Hindlimb muscle (tissue), 1 donor: ENCODE measurements at regions not wholly inside any gene's neighbourhood (a gene's known extent, or its start where the extent isn't known, plus 50 kb on each side); places are given as distances from the start of the nearest gene placed in this dataset.
A peak's percentile ranks its signal among the peaks of the same experiment; 100 is the strongest.
"Not testable (repeated sequence)": the region's sequence is repeated elsewhere in the genome, so short reads cannot be mapped to it uniquely, and the experiment has no call there.

ENCODE experiments used
- DNase-seq: peaks from one replicate; pipeline ENCODE4 v3.0.0-alpha.2; 2013

DNA sequence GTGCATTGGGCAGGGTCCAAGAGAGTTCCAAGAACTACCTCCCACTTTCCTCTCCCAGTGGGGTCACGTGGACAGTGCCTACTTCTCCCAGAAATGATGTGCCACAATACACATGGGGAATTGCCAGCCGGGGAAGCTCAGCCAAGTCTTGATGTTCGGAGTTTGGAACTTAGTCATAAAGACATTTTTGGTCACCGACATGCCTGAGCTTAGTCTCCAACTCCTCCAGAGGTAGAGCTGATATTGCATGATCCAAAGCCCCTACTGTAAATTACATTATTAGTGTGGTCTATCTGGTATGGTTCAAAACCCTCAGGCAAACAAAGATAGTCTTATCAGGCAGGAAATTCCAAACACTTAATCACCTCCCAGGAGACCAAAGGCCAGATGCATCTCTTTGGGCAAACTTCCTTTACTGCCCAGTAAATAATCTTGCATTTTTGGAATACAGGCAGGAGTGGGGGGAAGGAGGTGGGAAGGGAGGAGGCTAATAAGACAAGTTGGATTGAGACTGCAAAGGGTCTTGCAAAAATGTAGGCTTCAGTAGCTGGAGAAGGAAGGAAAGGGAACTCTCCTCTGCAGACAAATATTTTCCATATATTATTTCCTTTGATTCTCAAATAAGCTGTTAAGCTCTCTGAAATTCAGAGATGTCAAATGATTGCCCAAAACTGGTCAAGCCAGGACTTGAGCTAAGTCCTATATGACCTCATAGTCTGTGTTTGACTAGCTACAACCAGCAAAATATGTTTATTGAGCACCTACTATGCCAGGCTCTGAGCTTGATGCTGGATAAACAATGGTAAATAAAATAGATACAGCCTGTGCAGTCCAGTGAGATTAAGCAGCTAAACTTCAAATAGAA, 99.4 kb downstream of the DRD1 start:
- DNase-seq: no peak

DNA sequence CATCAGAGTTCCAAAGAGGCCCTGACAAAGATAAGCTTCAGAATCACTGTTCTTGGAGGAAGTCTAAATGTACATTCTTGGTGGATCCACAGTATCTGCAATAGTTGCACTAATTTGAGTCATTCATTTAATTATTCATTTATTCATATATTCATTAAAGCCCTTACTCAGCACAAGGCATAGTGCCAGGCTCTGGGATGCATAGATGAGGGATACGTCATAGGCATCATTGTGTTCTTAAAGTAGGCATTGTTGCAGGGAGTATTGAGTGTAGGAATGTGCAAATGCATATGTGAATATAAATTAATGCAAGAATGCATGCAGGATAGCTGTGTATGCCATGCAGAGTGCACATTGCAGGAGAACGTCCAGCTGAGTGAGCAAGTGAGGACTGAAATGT, 100.7 kb downstream of the DRD1 start:
- no peak for DNase-seq

DNA sequence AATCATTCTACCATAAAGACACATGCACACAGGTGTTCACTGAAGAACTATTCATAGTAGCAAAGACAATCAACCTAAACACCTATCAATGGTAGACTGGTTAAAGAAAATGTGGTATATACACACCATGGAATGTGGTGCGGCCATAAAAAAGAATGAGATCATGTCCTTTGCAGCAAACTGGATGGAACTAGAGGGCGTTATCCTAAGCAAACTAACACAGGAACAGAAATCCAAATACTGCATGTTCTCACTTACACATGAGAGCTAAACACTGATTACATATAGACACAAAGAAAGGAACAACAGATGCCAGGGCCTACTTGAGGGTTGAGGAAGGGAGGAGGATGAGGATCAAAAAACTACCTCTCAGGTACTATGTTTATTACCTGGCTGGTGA, 103.8 kb downstream of the DRD1 start:
- no peak for DNase-seq

GRCh38 chr5:175337680-175338079, 106.3 kb downstream of the DRD1 start:
- DNase-seq: no peak

DNA sequence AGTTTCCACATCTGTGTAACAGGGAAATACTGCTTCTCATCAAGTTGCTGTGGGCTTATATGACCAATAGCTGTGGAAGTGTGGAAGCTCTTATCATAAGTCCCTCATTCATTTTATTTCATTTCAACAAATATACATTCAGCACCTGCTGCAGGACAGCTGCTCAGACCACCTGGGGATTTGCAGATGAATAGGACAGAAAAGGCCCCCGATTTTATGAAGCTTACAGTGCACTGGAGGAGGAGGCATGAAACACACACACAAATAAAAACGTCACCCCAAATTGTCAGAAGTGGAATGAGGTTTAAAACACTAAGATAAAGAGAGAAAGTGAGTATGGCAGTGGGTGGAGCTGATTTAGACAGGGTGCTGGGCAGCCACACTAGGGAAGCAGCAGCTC, 107.2 kb downstream of the DRD1 start:
- no peak for DNase-seq

DNA sequence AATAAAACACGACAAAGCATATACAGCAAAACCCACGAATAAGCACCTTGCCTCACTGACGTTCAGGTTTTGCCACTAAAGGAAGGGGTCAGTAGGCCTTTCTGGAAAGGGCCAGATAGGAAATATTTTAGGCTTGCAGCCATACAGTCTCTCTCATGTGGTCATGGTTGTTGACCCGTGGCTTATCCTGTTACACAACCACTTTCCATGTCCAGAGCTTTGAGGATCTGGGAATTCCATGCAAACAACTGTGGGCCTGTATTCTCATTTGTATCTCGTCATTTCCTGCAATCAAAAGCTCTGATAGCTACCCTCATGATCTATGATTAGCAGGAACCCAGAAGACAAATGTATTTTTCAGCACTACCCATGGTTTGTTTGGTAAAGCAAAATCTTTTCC, 108.3 kb downstream of the DRD1 start:
- no peak for DNase-seq

DNA sequence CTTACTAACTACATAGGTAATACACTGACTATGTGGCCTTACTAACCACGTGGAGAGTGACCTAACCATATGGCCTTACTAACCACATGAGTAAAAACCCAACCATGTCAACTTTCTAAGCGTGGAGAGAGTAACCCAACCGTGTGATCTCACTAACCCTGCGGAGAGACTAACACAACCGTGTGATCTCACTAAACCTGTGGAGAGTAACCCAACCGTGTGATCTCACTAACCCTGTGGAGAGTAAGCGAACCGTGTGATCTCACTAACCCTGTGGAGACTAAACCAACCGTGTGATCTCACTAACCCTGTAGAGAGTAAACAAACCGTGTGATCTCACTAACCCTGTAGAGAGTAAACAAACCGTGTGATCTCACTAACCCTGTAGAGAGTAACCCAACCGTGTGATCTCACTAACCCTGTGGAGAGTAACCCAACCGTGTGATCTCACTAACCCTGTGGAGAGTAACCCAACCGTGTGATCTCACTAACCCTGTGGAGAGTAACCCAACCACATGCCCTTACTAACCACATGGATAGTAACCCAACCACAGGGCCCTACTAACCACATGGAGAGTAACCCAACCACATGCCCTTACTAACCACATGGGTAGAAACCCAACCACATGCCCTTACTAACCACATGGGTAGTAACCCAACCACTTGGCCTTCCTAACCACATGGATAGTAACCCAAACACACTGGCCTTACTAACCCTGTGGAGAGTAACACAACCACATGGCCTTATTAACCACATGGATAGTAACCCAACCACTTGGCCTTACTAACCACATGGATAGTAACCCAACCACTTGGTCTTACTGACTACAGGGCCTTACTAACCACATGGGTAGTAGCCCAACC, 112.6 kb downstream of the DRD1 start:
- not testable (repeated sequence) for DNase-seq

DNA sequence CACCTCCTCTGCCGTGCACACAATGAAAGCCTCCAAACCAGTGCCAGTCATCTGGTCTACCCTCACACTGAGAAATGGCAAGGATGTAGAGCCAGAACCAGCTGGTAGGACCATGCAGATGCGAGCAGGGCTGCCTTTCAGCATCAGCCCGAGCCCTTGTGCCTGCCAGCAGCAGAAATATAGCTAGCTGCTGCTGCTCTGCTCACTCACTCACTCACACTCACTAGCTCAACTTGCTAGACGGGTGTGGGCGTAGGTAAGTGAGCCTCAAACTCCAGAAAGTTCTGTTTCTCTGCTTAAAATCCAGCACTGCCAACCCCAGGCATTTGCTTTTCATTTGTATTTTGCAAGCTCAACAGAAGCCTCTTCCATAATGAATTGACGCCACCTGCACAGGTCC, 114.0 kb downstream of the DRD1 start:
- DNase-seq: no peak

DNA sequence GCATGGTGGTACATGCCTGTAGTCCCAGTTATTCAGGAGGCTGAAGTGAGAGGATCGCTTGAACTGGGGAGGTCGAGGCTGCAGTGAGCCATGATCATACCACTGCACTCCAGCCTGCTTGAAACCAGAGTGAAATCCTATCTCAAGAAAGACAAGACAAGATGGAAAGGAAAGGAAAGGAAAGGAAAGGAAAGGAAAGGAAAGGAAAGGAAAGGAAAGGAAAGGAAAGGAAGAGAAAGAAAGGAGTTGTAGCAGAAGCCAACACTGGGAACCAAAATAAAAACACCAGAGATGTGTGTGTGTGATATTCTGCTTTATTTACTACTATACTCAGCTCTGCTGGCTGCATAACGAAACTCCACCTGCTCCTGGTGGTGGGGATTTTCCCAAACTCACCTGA, 115.3 kb downstream of the DRD1 start:
- DNase-seq: no peak

GRCh38 chr5:175328176-175328575, 115.8 kb downstream of the DRD1 start:
- DNase-seq: no peak

GRCh38 chr5:175325681-175326080, 118.3 kb downstream of the DRD1 start:
- DNase-seq: no peak

DNA sequence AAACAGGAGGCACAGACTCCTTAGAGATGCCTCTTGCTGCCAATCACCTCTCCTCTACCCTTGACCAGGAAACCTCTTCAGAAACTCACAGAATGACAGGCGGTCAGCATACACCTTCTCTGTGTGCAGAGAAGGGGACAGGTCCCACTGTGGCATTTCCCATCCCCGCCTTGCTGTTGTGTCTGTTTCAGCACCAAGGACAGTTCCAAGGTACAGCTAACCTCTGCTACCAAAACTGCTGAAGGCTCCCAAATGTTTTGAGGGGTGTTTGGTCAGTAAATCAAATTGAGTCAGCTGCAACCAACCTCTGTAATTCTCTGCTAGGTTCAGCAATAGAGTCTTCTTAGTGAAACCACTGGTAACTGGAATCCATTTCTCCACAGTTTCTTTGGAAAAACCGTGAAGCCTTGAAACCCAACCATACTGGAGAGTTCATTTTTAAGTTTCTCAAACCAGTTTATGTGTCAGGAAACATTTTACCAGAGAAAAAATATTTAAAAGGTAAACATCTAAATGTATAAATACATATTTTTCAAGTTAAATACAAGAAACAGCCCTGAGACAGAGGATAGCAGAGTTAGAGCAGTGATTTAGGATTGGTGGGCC, 122.0 kb downstream of the DRD1 start:
- DNase-seq: peak; percentile 32

DNA sequence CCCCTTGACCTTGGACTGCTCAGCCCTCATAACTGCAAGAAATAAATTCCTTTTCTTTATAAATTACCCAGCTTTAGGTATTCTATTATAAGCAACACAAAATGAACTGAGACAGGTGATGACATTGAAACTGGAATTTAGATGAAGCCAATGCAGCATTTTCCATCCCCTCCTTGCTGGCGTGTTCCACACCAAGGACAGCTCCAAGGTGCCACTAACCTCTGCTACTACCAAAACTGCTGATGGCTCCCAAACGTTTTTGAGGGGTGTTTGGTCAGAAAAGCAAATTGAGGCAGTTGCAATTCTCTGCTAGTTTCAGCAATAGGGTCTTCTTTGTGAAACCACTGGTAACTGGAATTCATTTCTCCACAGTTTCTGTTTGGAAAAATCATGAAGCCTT, 124.8 kb downstream of the DRD1 start:
- DNase-seq: no peak

DNA sequence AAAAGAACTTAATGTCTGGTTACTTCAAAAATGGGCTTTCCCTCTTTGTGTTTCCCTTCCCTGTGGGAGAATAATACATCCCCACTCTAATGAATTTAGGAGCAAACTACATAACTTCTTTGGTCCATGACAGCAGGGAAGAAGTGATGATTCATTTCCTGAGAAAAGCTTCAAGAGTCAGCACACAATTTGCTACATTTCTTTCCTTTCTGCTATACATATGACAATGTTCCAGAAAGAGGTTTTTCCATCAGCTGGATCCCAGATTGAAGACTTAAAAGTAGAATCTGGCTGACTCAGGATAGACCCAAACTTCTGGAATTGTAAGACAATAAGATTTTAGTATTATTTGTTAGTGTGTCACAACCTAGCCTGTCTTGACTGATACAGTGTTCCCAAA, 126.1 kb downstream of the DRD1 start:
- DNase-seq: no peak

DNA sequence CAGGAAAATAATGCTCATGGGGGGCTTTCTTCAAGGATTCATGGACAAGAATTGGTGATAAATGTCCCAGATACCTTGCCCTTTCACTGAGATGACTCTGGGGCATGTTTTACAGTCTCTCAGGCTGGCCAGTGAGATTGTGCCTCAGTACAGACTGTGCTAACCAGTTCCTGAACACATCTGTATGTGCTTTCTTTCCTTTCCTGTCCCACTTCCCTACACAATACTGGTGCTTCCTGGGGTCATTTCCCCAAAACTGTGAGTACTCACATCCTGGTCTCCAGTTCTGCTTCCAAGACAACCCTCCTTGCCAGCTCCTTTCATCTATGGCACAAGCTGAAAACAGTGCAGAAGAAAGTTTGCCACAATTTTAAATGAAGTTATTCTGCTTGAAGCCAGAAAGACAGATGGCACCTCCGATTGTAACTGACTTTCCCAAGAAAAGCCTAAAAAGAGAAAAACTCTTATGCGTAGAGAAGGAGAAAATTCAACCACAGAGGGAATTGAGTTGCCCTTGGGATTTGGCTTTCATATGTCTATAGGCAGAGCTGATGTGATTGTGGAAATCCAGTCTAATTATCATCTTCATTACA, 134.7 kb downstream of the DRD1 start:
- DNase-seq: no peak

DNA sequence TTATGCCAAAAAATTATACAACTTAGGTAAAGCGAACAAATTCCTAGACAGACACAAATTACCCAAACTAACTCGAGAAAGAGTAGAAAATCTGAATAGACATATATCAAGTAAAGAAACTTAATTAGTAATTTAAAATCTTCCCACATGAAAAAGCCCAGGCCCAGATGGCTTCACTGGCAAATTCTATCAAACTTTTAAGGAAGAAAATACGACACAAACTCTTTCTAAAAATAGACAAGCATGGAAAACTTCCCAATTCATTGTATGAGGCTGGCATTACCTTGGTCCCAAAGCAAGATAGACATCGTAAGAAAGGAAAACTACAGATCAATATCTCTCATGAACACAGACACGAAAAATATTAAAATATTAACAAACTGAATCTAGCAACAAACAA, 135.3 kb downstream of the DRD1 start:
- no peak for DNase-seq

DNA sequence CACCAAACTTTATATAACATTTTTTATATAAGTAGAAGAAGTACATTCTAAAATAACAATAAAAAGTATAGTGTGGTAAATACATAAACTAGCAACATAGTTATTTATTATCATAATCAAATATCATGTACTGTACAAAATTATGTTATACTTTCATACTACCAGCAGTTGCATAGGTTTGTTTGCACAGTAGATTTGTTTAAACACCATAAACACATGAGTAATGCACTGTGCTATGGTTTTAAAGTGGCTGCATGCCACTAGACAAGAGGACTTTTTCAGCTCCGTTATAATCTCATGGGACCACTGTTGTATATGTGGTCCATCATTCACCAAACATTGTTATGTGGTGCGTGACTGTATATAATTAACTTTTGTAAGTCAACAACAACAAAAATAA, 137.6 kb downstream of the DRD1 start:
- DNase-seq: no peak

GRCh38 chr5:175305251-175305650, 138.7 kb downstream of the DRD1 start:
- DNase-seq: no peak

DNA sequence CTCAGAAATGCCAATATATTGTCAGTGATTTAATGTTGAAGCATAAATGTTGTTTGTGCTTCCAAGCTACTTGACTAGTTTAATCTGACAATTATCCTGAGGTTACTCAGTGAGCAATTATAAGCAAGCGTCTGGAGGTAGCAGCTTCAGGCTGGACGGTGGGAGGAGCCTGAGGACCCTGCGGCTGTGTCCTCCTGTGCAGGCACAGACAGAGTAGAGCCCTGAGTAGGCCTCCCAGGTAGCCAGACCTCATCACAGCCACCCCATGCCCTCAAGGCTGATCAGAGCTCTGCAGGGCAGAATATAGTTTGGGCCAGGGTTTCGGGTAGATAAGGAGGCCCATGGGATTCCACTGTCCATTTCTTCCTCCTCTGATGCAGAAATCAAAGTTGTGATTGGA, 153.6 kb downstream of the DRD1 start:
- DNase-seq: no peak

DNA sequence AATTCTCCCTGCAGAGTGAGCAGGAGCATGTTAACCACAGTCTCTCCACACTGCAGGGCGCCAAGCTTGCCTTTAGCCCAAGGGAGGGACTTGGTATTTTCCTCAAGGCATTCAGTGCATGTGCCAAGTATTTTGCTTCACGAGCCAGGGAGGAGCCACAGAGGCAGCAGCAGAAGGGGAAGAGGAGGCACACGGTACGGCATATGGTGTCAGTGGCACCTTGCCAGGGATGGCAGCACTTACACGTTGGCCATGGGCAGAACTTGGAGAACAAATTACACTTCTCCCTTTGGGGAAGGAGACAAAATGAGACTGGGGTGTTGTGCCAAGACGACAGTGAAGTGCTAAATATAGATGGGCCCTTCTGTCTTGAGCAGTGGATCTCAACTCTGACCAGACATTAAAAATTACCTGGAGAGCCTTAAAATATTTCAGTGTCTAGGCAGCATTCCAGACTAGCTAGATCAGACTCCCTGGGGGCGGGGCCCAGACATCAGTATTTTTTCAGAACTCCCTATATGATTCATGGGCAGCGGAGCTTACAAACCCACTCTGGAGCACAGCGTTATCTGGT, 155.8 kb downstream of the DRD1 start:
- DNase-seq: no peak

GRCh38 chr5:175286981-175287380, 157.0 kb downstream of the DRD1 start:
- DNase-seq: no peak

- no peak for DNase-seq
Measured at GRCh38 chr5:175285261-175285660, 158.7 kb downstream of the DRD1 start.

GRCh38 chr5:175284806-175285205, 159.2 kb downstream of the DRD1 start:
- DNase-seq: no peak
